Ovary (tissue), 3 donors: ENCODE measurements at regions not wholly inside any gene's neighbourhood (a gene's known extent, or its start where the extent isn't known, plus 50 kb on each side); places are given as distances from the start of the nearest gene placed in this dataset.

Experiments
- CTCF ChIP-seq, 3 donors: fragments of 450-650 bp in 2 of 3; fragments of 200-600 bp in 1 of 3; IDR thresholded peaks; one replicate each; pipeline versions ENCODE4 v1.5.1 to v1.8.0; 2016 to 2022; ENCODE audit warnings: antibody characterized with exemption in 3 of 3, mild to moderate bottlenecking in 1 of 3
- POLR2A ChIP-seq: fragments of 450-650 bp; IDR thresholded peaks from one replicate; pipeline ENCODE4 v1.6.1; 2017; ENCODE audit warnings: antibody characterized with exemption, mild to moderate bottlenecking, moderate library complexity
- donor health status: DM: no; HTN: no; CAD: no.

- no peak for TF ChIP-seq CTCF (IDR thresholded peaks at IDR 0.05)
- TF ChIP-seq POLR2A: no peak
Observed at GRCh38 chr11:71338801-71339395, 86.5 kb upstream of the SHANK2 start.
